Kidney tubule cell (primary cell): ENCODE measurements at regions not wholly inside any gene's neighbourhood (a gene's known extent, or its start where the extent isn't known, plus 50 kb on each side); places are given as distances from the start of the nearest gene placed in this dataset.
"Not testable (repeated sequence)": the region's sequence is repeated elsewhere in the genome, so short reads cannot be mapped to it uniquely, and the experiment has no call there.

Experiments
- DNase-seq: peaks from one replicate; pipeline ENCODE4 v3.0.0-alpha.2; 2018; ENCODE audit warnings: low spot score

GRCh38 chr10:81251457-81252115, 623.4 kb upstream of the NRG3 start:
- DNase-seq: peak; percentile 9

GRCh38 chr10:81264991-81265390, 610.0 kb upstream of the NRG3 start:
- not testable (repeated sequence) for DNase-seq

DNA sequence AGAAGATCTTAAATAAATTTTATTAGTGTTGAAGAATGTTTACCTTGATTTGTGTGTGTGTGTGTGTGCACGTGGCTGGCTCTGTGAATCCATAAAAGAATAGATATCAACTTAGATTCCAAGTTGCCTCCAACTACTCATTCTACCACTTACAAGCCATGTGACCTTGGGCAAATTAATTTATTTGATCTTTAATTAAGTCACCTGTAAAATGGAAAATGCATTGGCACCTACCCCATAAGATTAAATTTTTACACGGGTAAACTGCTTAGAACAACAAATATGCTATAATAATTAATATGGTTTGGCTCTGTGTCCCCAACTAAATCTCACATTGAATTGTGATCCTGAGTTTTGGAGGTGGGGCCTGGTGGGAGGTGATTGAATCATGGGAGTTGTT, 604.9 kb upstream of the NRG3 start:
- DNase-seq: no peak

DNA sequence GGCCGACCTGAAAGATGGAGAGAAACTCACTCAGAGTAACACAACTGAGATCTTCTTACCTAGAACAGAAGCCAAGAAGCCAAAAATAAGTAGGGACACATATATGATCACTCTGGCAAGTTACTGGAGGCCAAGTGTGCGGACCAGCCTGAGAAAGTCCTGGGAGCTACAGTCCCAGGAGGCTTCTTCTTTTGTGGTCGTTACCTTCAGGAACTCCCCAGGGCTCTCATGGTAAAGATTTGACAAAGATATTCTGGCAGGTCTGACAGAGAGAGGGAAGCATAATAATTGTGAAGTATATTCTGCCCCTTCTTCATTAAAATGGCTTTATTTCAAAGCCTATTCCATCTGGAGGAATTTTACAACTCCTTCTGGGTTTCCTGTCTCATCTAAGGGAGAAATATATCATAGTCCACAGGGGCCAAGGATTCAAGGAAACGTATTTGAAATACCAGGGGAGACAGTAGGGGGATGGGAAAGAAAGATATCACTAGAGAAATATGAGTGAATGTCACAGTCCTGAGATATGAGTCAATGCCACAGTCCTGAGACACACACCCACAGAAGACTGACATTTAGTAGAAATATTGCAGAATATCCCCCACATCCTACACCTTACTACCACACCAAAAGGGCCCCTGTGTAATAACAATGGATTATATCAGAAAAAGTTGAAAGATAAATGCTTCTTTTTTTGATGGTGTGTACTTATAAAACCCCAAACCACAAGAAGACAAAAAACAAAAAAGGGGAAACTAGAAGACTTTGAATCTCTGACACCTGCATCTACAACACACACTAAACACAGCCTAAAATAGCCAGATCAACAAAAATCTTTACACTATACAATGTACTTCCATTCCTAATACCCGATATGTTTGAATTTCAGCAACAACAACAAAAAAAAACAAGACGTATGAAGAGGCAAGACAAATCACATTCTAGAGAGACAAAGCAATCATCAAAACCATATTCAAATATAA, 594.2 kb upstream of the NRG3 start:
- peak; percentile 9 for DNase-seq

- no peak for DNase-seq
Observed at GRCh38 chr10:81288544-81288943, 586.5 kb upstream of the NRG3 start.

DNA sequence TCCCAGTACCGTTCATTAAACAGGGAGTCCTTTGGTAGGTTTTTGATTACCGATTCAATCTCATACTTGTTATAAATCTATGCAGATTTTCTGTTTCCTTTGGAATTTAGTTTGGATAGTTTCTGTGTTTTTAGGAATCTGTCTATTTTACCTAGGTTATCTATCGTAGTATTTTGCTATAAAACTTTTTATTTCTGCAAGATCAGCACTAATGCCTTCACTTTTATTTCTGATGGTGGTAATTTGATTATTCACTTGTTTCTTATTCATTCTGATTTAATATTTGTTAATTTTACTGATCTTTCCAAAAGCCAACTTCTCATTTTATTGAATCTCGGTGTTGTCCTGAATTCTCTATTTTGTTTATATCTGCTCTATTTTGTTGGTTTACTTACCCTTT, 577.7 kb upstream of the NRG3 start:
- DNase-seq: no peak

DNA sequence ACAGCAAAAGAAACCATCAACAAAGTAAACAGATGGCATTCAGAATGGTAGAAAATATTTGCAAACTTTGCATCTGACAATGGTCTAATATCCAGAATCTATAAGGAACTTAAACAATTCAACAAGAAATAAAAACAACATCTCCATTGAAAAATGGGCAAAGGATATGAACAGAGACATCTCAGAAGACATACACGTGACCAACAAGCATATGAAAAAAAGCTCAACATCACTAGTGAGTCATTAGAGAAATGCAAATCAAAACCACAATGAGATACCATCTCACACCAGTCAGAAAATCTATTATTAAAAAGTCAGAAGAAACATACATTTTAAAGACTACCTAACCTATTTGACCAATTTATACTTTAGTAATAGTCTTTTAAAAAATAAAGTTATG, 571.3 kb upstream of the NRG3 start:
- DNase-seq: no peak

GRCh38 chr10:81306971-81307782, 567.8 kb upstream of the NRG3 start:
- DNase-seq: no peak

DNA sequence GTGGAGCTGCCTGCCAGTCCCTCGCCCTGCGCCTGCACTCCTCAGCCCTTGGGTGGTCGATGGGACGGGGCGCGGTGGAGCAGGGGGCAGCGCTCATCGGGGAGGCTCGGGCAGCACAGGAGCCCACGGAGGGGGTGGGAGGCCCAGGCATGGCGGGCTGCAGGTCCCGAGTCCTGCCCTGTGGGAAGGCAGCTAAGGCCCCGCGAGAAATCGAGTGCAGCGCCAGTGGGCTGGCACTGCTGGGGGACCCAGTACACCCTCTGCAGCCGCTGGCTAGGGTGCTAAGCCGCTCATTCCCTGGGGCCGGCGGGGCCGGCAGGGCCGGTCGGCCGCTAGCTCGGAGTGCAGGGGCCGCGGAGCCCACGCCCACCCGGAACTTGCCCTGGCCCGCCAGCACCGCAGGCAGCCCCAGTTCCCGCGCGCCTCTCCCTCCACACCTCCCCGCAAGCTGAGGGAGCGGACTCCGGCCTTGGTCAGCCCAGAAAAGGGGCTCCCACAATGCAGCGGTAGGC, 565.9 kb upstream of the NRG3 start:
- no peak for DNase-seq

DNA sequence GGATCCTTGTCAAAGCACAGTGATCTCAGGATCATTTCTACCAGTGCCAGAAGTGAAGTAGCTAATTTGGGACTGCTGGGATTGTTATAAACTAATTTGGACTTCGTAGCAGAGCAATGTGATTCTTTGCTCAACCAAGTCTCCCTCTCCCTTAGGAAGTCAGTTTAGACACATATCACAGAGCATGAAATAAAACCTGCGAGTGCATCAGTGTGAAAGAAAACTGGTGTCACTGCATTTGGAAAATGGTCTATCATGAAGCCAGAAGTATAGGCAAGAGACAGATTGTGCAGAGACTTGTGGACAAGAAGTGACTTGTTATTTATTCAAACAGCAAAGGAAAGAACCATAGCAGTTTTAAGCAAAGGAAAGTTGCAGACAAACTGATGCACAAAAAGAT, 560.5 kb upstream of the NRG3 start:
- no peak for DNase-seq

GRCh38 chr10:81315026-81315425, 560.0 kb upstream of the NRG3 start:
- no peak for DNase-seq

DNA sequence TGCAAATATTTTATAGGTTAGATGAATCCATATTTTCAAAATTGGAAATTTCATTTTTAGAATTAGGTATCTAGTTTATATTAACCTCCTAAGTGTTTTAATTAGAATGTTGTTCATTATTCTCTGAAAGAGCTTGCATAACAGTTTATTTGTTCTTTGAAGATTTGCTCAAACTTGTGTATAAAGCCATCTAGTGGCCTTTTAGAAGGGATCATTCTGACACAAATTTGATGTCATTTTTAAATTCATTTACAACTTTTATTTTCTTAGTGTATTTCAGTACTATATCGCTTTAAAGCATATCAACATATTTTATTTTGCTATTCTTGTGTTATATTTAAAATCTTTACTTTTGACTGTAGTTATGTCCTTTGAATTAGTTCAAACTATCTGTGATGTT, 527.0 kb upstream of the NRG3 start:
- no peak for DNase-seq

DNA sequence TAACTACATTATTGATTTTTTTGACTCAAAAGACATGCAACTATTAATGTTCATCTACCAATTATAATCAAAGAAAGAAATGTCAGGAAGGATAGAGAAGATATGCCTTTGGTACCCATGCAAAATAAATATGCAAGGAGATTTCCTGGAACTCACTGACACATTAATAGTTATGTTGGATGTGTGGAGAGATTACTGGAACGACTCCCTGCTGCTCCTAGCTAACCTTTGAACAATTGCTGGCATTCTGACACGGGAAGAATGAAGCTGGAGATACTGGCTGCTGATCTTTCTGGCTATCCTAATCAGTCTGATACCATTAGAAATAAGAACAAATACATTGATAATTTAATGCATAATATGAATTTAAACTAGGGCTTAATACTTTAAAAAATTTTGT, 507.9 kb upstream of the NRG3 start:
- DNase-seq: no peak

- no peak for DNase-seq
Observed at GRCh38 chr10:81386817-81387216, 488.2 kb upstream of the NRG3 start.

- DNase-seq: peak; percentile 59
Observed at GRCh38 chr10:81403451-81403850, 471.5 kb upstream of the NRG3 start.

DNA sequence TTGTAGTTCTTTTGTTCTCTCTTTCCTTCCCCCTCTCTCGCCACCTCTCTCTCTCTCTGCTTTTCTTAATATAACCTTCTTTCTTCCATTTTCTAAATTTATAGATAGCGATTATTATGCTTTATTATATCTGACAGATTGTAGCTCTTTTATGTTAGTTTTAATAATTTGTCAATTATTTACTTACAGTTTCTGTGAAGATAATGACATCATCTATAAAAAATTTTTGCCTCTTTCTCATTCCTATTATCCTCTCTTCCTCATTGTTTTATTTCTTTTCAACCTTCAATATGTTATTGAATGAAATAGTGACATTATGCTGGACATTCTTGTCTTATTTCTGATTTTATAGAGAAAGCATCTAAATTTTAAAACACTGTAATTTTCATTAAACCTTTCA, 469.6 kb upstream of the NRG3 start:
- DNase-seq: no peak

DNA sequence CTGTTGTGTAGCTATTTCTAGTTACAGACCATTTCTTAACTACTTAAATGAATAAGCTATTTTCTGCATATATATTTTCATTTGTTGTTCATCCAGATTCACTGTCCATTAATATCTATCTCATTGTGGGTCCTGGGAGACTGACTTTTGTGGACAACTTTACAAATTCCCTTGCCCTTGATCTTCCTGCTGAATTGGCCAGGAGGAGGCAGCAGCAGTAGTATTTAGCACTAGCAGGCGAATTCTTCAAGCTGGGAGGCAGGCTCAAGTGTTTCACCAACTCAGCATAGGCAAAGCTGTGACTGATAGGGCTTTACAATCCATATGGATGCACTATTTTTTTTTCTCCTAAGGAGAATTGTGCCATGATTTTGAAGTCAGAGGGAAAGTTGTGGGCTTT, 461.0 kb upstream of the NRG3 start:
- peak; percentile 37 for DNase-seq

GRCh38 chr10:81426722-81427121, 448.3 kb upstream of the NRG3 start:
- no peak for DNase-seq

DNA sequence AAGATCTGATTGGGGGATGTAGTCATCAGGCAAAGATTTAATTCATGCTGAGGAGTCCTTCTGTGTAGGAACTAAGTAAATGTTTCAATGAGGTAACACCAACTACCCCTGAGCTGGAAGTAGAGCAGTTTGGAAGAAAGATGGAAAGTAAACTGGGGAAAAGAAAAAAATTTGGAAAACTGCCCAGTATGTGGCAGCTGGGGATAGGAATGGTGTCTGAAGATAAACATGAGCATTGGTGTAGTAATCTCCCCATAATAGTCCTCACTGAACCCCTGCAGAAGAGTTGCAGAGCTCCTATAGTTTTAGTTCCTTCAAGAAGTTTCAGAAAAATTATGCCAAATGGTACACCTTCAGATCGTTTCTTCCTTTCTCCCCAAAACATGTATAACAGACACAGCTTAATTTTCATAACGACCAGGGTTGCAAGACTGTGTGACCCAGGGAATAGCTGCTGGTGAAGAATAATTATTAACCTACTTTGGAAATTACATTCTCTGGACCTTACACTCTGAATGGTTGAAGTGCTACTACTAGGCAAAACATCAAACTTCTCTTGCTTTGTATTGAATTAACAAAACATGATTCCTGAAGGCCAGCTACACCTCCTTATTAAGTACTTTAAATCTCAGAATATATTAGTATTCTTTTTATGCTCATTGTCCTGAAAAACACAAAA, 446.4 kb upstream of the NRG3 start:
- DNase-seq: no peak

DNA sequence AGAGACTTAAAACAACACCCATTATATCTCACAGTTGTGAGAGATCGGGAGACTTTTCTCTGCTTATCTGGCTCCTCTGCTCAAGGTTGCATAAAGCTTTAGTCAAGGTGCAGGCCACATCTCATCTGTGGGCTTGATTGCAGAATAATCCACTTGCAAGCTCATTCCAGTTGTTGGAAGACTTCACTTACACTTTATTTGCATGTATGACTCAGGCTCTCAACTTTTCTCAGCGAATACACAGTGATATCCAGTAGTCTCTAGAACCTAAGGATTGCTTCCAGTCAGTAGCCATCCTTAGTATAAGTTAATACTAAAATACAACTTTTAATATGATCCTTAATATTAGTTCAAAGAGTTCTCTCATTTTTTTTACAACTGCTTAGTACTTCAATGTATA, 435.5 kb upstream of the NRG3 start:
- no peak for DNase-seq

DNA sequence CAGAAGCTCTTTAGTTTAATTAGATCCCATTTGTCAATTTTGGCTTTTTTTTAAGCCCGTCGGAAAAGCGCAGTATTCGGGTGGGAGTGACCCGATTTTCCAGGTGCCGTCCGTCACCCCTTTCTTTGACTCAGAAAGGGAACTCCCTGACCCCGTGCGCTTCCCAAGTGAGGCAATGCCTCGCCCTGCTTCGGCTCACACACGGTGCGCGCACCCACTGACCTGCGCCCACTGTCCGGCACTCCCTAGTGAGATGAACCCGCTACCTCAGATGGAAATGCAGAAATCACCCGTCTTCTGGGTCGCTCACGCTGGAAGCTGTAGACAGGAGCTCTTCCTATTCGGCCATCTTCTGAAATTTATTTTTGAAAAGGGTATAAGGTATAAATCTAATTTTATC, 433.4 kb upstream of the NRG3 start:
- DNase-seq: not testable (repeated sequence)
